BJ (cell line): ENCODE measurements at regions not wholly inside any gene's neighbourhood (a gene's known extent, or its start where the extent isn't known, plus 50 kb on each side); places are given as distances from the start of the nearest gene placed in this dataset.

Source experiments
- CTCF ChIA-PET: fragments of 350-600 bp; formaldehyde crosslinking; extraction: SDS; loops from one replicate; lab custom pipeline; 2021; ENCODE audit warnings: antibody characterized with exemption, inconsistent platforms; lab: Yijun Ruan, JAX
- POLR2A ChIA-PET: fragments of 300-600 bp; sonication (Branson Sonifier 250); formaldehyde crosslinking; extraction: SDS; loops from one replicate; lab custom pipeline; 2021; ENCODE audit warnings: antibody characterized with exemption; lab: Charles Lee
- DNase-seq: peaks from one replicate; pipeline ENCODE4 v3.0.0-alpha.2; 2011; ENCODE audit warnings: low read depth
- H3K27me3 ChIP-seq: 2 replicates; pipeline ENCODE4 v1.6.0; 2011; ENCODE audit warnings: low read length; ENCODE audit not compliant: control insufficient read depth, insufficient read depth
- H3K36me3 ChIP-seq: 2 replicates; pipeline ENCODE4 v1.5.1; 2011; ENCODE audit warnings: low read length; ENCODE audit not compliant: control insufficient read depth, insufficient read depth
- H3K4me3 ChIP-seq: 2 replicates; pipeline ENCODE4 v1.5.1; 2011; ENCODE audit warnings: low read depth, mild to moderate bottlenecking, control low read depth, low read length
- CTCF ChIP-seq: IDR thresholded peaks from 2 replicates; pipeline ENCODE4 v1.5.1; 2011; ENCODE audit warnings: low read depth, mild to moderate bottlenecking, control low read depth, inconsistent platforms, low read length, moderate library complexity; ENCODE audit not compliant: insufficient read depth

- DNase-seq: no peak
- ChIA-PET POLR2A (no interaction called here), CTCF (no interaction called here)
- Histone ChIP-seq H3K36me3 (no peaks in the 10 kb centered on the region), H3K27me3 (peaks cover 2% of the 10 kb centered on the region; the same call in 1 of the 2 replicates), H3K4me3 (no peak overlapping the region)
- no peak for TF ChIP-seq CTCF
These were observed 93.6 kb downstream of the HSPH1 start for GRCh38 chr13:31068119-31068423.

- POLR2A ChIA-PET: interaction anchor here (0.8 kb wide), 1 partner anchor 19 kb away, joined by 3 read pairs; no protein-coding TSS in a partner anchor
- Histone ChIP-seq H3K36me3 (no peaks in the 10 kb centered on the region), H3K4me3 (no peak overlapping the region), H3K27me3 (peaks cover 2% of the 10 kb centered on the region; the same call in 1 of the 2 replicates)
- DNase-seq: no peak
- CTCF ChIA-PET: no interaction called here
- no peak for TF ChIP-seq CTCF
These were observed 94.1 kb downstream of the HSPH1 start for GRCh38 chr13:31067416-31068118.

GRCh38 chr13:31064636-31065035 is 97.1 kb downstream of the HSPH1 start:
- no peak for TF ChIP-seq CTCF
- ChIA-PET POLR2A (no interaction called here), CTCF (no interaction called here)
- Histone ChIP-seq H3K4me3 (no peak overlapping the region), H3K36me3 (no peaks in the 10 kb centered on the region), H3K27me3 (peaks cover 2% of the 10 kb centered on the region; the same call in 1 of the 2 replicates)
- no peak for DNase-seq

- CTCF ChIA-PET: no interaction called here
- Histone ChIP-seq H3K36me3 (no peaks in the 10 kb centered on the region), H3K27me3 (peaks cover 2% of the 10 kb centered on the region), H3K4me3 (no peak overlapping the region)
- no peak for DNase-seq
- POLR2A ChIA-PET: no interaction called here
- TF ChIP-seq CTCF: no peak
These were observed 97.9 kb downstream of the HSPH1 start for GRCh38 chr13:31063772-31064171.

GRCh38 chr13:31060655-31061054 is 101.0 kb downstream of the HSPH1 start:
- no peak for TF ChIP-seq CTCF
- Histone ChIP-seq H3K27me3 (peaks cover 5% of the 10 kb centered on the region), H3K36me3 (no peaks in the 10 kb centered on the region), H3K4me3 (no peak overlapping the region)
- CTCF ChIA-PET: interaction anchor here (0.6 to 1.3 kb wide), 3 partner anchors 9 to 803 kb away, joined by 3 read pairs; no protein-coding TSS in a partner anchor
- DNase-seq: no peak
- POLR2A ChIA-PET: no interaction called here
